HepG2 (cell line): ENCODE measurements at regions not wholly inside any gene's neighbourhood (a gene's known extent, or its start where the extent isn't known, plus 50 kb on each side); places are given as distances from the start of the nearest gene placed in this dataset.

ENCODE experiments used
- ATAC-seq: fragments of 200-7000 bp; cut with Tn5 transposase; 3 replicates; pipeline ENCODE4 v1.9.1; 2020; ENCODE audit warnings: mild to moderate bottlenecking, moderate library complexity
- BruUV-seq: library from RNA; stranded (reverse); fragments of 400-500 nt; replicated peaks from 2 replicates; lab custom pipeline; 2021; lab: Mats Ljungman, UMichigan
- CTCF ChIA-PET: fragments of 300-600 bp; formaldehyde crosslinking; extraction: SDS; loops from one replicate; lab custom pipeline; 2021; ENCODE audit warnings: low total read pairs, inconsistent platforms, low intra/inter-chr PET ratio; lab: Yijun Ruan, JAX
- POLR2A ChIA-PET: fragments of 350-600 bp; sonication (Branson Sonifier 250); formaldehyde crosslinking; loops from one replicate; lab custom pipeline; 2020; ENCODE audit warnings: antibody characterized with exemption, inconsistent platforms; lab: Yijun Ruan, JAX
- DNase-seq: peaks from one replicate; pipeline ENCODE4 v3.0.0-alpha.2; 2015; ENCODE audit warnings: low spot score
- FAIRE-seq: peaks from 3 replicates; lab custom pipeline; 2011; peaks lifted over from hg19 to GRCh38; lab: Jason Lieb, UNC
- H2AFZ ChIP-seq: one replicate; pipeline ENCODE4 v1.6.1; 2011; ENCODE audit warnings: low read length, inconsistent platforms
- H3K27ac ChIP-seq: fragments of 300-600 bp; 3 replicates; pipeline ENCODE4 v1.8.0; 2011; ENCODE audit warnings: mixed run types, mild to moderate bottlenecking, mixed read lengths, low read length, inconsistent platforms; ENCODE audit not compliant: insufficient read depth; ENCODE audit errors: extremely low read length
- H3K27me3 ChIP-seq, 2 experiments: fragments of 200-600 bp in 1 of 2; 2 replicates in 1 of 2; 3 replicates in 1 of 2; pipeline versions ENCODE4 v1.6.0 to v1.8.0; 2011; ENCODE audit warnings: low read length in 2 of 2, mild to moderate bottlenecking in 2 of 2, moderate library complexity in 2 of 2, inconsistent platforms in 1 of 2; ENCODE audit not compliant: insufficient read depth in 2 of 2, control insufficient read depth in 1 of 2
- H3K36me3 ChIP-seq, 2 experiments: fragments of 200-600 bp in 1 of 2; replicated peaks in 1 of 2; 2 replicates in 1 of 2; 3 replicates in 1 of 2; pipeline versions ENCODE4 v1.5.1 to v1.8.0; 2011; ENCODE audit warnings: low read length in 2 of 2, inconsistent platforms in 1 of 2; ENCODE audit not compliant: insufficient read depth in 2 of 2, control insufficient read depth in 1 of 2
- H3K4me1 ChIP-seq: 2 replicates; pipeline ENCODE4 v1.5.1; 2012; ENCODE audit warnings: low read length, inconsistent platforms; ENCODE audit not compliant: insufficient read depth
- H3K4me2 ChIP-seq: 2 replicates; pipeline ENCODE4 v1.6.0; 2011; ENCODE audit warnings: low read depth, low read length, inconsistent platforms
- H3K4me3 ChIP-seq, 3 experiments: fragments of 200-600 bp in 1 of 3; sonication (generic), shearing (Covaris generic) in 1 of 3; replicated peaks in 1 of 3; 2 replicates each; pipeline ENCODE4 v1.5.1; 2011 to 2016; ENCODE audit warnings: low read length in 3 of 3, inconsistent platforms in 2 of 3, low read depth in 2 of 3, mild to moderate bottlenecking in 2 of 3, control low read depth in 1 of 3, mixed read lengths in 1 of 3; ENCODE audit not compliant: insufficient read depth in 1 of 3
- H3K79me2 ChIP-seq: one replicate; pipeline ENCODE4 v1.6.1; 2011; ENCODE audit warnings: low read length, inconsistent platforms; ENCODE audit not compliant: insufficient read depth
- H3K9ac ChIP-seq: 2 replicates; pipeline ENCODE4 v1.6.0; 2011; ENCODE audit warnings: mild to moderate bottlenecking, low read depth, low read length, inconsistent platforms; ENCODE audit not compliant: insufficient read depth
- H3K9me3 ChIP-seq: 2 replicates; pipeline ENCODE4 v1.5.1; 2012; ENCODE audit warnings: mild to moderate bottlenecking, low read length
- H4K20me1 ChIP-seq: 2 replicates; pipeline ENCODE4 v1.6.0; 2011; ENCODE audit warnings: inconsistent platforms, mild to moderate bottlenecking, low read length, moderate library complexity; ENCODE audit not compliant: insufficient read depth
- FOXP4 ChIP-seq: sonication (generic); formaldehyde crosslinking; IDR thresholded peaks from 2 replicates; pipeline ENCODE4 v1.4.0; 2020; ENCODE audit warnings: missing genetic modification reagents
- HBP1 ChIP-seq: IDR thresholded peaks from 2 replicates; pipeline ENCODE4 v1.6.1; 2016; ENCODE audit warnings: low read depth, control low read depth
- KDM6A ChIP-seq: IDR thresholded peaks from 2 replicates; pipeline ENCODE4 v1.6.1; 2016; ENCODE audit warnings: low read depth
- SMAD1 ChIP-seq: sonication (generic); formaldehyde crosslinking; IDR thresholded peaks from 2 replicates; pipeline ENCODE4 v1.4.0; 2020; ENCODE audit warnings: missing genetic modification reagents, low read depth, mild to moderate bottlenecking, borderline replicate concordance
- SP2 ChIP-seq: sonication (generic); formaldehyde crosslinking; IDR thresholded peaks from 2 replicates; pipeline ENCODE4 v1.5.1; 2020; ENCODE audit warnings: mild to moderate bottlenecking, missing genetic modification reagents
- THAP8 ChIP-seq: sonication (generic); formaldehyde crosslinking; IDR thresholded peaks from 2 replicates; pipeline ENCODE4 v1.5.1; 2020; ENCODE audit warnings: missing genetic modification reagents, mild to moderate bottlenecking, borderline replicate concordance
- ZBTB49 ChIP-seq: sonication (generic); formaldehyde crosslinking; IDR thresholded peaks from 2 replicates; pipeline ENCODE4 v1.4.0; 2020; ENCODE audit warnings: missing genetic modification reagents, borderline replicate concordance
- ZFP36L2 ChIP-seq: sonication (generic); formaldehyde crosslinking; IDR thresholded peaks from 2 replicates; pipeline ENCODE4 v1.4.0; 2020; ENCODE audit warnings: missing genetic modification reagents
- ZNF260 ChIP-seq: sonication (generic); formaldehyde crosslinking; IDR thresholded peaks from 2 replicates; pipeline ENCODE4 v1.4.0; 2020; ENCODE audit warnings: missing genetic modification reagents, low read depth, mild to moderate bottlenecking, borderline replicate concordance
- ZNF329 ChIP-seq: sonication (generic); formaldehyde crosslinking; IDR thresholded peaks from 2 replicates; pipeline ENCODE4 v1.9.0; 2021; ENCODE audit warnings: low read depth, mild to moderate bottlenecking, missing genetic modification reagents
- ZNF333 ChIP-seq: sonication (generic); formaldehyde crosslinking; IDR thresholded peaks from 2 replicates; pipeline ENCODE4 v1.4.0; 2020; ENCODE audit warnings: mild to moderate bottlenecking, missing genetic modification reagents, borderline replicate concordance
- ZNF550 ChIP-seq: sonication (generic); formaldehyde crosslinking; IDR thresholded peaks from 2 replicates; pipeline ENCODE4 v1.4.0; 2020; ENCODE audit warnings: mild to moderate bottlenecking, missing genetic modification reagents, borderline replicate concordance
- ZNF557 ChIP-seq: sonication (generic); formaldehyde crosslinking; IDR thresholded peaks from 2 replicates; pipeline ENCODE4 v1.4.0; 2020; ENCODE audit warnings: missing genetic modification reagents
- ZNF615 ChIP-seq: sonication (generic); formaldehyde crosslinking; IDR thresholded peaks from 2 replicates; pipeline ENCODE4 v1.5.0; 2020; ENCODE audit warnings: mild to moderate bottlenecking, missing genetic modification reagents, borderline replicate concordance
- ZNF720 ChIP-seq: sonication (generic); formaldehyde crosslinking; IDR thresholded peaks from 2 replicates; pipeline ENCODE4 v1.4.0; 2020; ENCODE audit warnings: missing genetic modification reagents
- ZNF724P ChIP-seq: sonication (generic); formaldehyde crosslinking; IDR thresholded peaks from 2 replicates; pipeline ENCODE4 v1.8.0; 2022; ENCODE audit warnings: missing genetic modification reagents, borderline replicate concordance
- WGBS: methylation state at CpG from one replicate; pipeline ENCODE4 v1.1.6; 2017; ENCODE audit warnings: low lambda C conversion rate; 5-methylcytosine and 5-hydroxymethylcytosine counted together
- in situ Hi-C: cut with HindIII; loops from 2 replicates; pipeline ENCODE4 v1.10.0; 2017; ENCODE audit warnings: low pct_unique_long_range_greater_than_20kb; ENCODE audit not compliant: extremely low pct_ligation_motif_present
- intact Hi-C: fragments of 100-400 bp; cut with micrococcal nuclease; formaldehyde crosslinking; loops from one replicate; pipeline ENCODE4 v1.10.0; 2022; ENCODE audit not compliant: unreplicated experiment

GRCh38 chr5:51968756-51969155, 585.5 kb downstream of the ISL1 start (continued):
- no peak for TF ChIP-seq ZNF550 (CRISPR knock-in tag)

- 50% methylated on average over 2 of the region's 6 CpGs for WGBS
- Histone ChIP-seq H3K4me3 (no peak overlapping the region), H3K9ac (no peak overlapping the region), H3K4me2 (no peak overlapping the region), H3K4me1 (no peaks in the 10 kb centered on the region), H3K9me3 (no peaks in the 10 kb centered on the region), H3K36me3 (no peaks in the 10 kb centered on the region), H2AFZ (no peak overlapping the region), H4K20me1 (no peaks in the 10 kb centered on the region), H3K27me3 (no peaks in the 10 kb centered on the region), H3K27ac (no peak overlapping the region), H3K79me2 (no peaks in the 10 kb centered on the region)
- no TSS peak for BruUV-seq
- no peak for ATAC-seq
- in situ Hi-C loops, result no loop called here
- ChIA-PET CTCF (no interaction called here), POLR2A (no interaction called here)
- intact Hi-C loops, result no loop called here
- no peak for DNase-seq
- no peak for FAIRE-seq
- TF ChIP-seq THAP8 (CRISPR knock-in tag) (no peak), FOXP4 (no peak), HBP1 (no peak), ZNF615 (CRISPR knock-in tag) (no peak), SP2 (no peak), ZNF724P (CRISPR knock-in tag) (no peak), ZNF720 (CRISPR knock-in tag) (no peak), ZBTB49 (CRISPR knock-in tag) (no peak), ZFP36L2 (no peak), ZNF333 (no peak), ZNF260 (CRISPR knock-in tag) (no peak), ZNF557 (CRISPR knock-in tag) (no peak), SMAD1 (no peak), KDM6A (CRISPR knock-in tag) (no peak), ZNF329 (CRISPR knock-in tag) (no peak)
These were observed 591.6 kb downstream of the ISL1 start for GRCh38 chr5:51974834-51975233.
